WTC11 (cell line): ENCODE measurements at regions not wholly inside any gene's neighbourhood (a gene's known extent, or its start where the extent isn't known, plus 50 kb on each side); places are given as distances from the start of the nearest gene placed in this dataset.

Experiments used
- ATAC-seq: fragments of 200-7000 bp; cut with Tn5 transposase; 2 replicates; pipeline ENCODE4 v1.10.0; 2021; ENCODE audit warnings: mild to moderate bottlenecking, moderate library complexity
- CTCF ChIA-PET: fragments of 300-600 bp; sonication (Branson Sonifier 250); formaldehyde crosslinking; loops from one replicate; lab custom pipeline; 2021; ENCODE audit warnings: antibody characterized with exemption; lab: Charles Lee
- POLR2A ChIA-PET: fragments of 350-600 bp; sonication (Branson Sonifier 250); formaldehyde crosslinking; loops from one replicate; lab custom pipeline; 2021; ENCODE audit warnings: antibody characterized with exemption; lab: Charles Lee
- DNase-seq: peaks from one replicate; pipeline ENCODE4 v3.0.0; 2021; ENCODE audit warnings: low spot score
- H3K27ac Mint-ChIP-seq: 2 replicates; pipeline ENCODE4 v1.8.0; 2021; ENCODE audit warnings: mixed read lengths
- H3K27me3 Mint-ChIP-seq: 2 replicates; pipeline ENCODE4 v1.8.0; 2021; ENCODE audit warnings: low read depth, mild to moderate bottlenecking, moderate library complexity, mixed read lengths
- H3K36me3 Mint-ChIP-seq: 2 replicates; pipeline ENCODE4 v1.8.0; 2021; ENCODE audit warnings: mixed read lengths
- H3K4me1 Mint-ChIP-seq: 2 replicates; pipeline ENCODE4 v1.8.0; 2022; ENCODE audit warnings: mixed read lengths
- H3K4me3 Mint-ChIP-seq: 2 replicates; pipeline ENCODE4 v1.8.0; 2021; ENCODE audit warnings: mild to moderate bottlenecking, moderate library complexity, mixed read lengths
- H3K9me3 Mint-ChIP-seq: 2 replicates; pipeline ENCODE4 v1.8.0; 2021; ENCODE audit warnings: mixed read lengths
- CBFB ChIP-seq: sonication (generic); formaldehyde crosslinking; IDR thresholded peaks from 2 replicates; pipeline ENCODE4 v1.8.1; 2022; ENCODE audit warnings: mild to moderate bottlenecking, low read depth, missing genetic modification reagents
- CREB1 ChIP-seq: sonication (generic); formaldehyde crosslinking; IDR thresholded peaks from 2 replicates; pipeline ENCODE4 v1.8.0; 2023; ENCODE audit warnings: mild to moderate bottlenecking, missing genetic modification reagents
- GRHL2 ChIP-seq: fragments of 250-450 bp; sonication (Bioruptor Pico); IDR thresholded peaks from 2 replicates; pipeline ENCODE4 v1.8.0; 2022; ENCODE audit warnings: mild to moderate bottlenecking, moderate library complexity; ENCODE audit not compliant: insufficient replicate concordance, severe bottlenecking
- GTF2I ChIP-seq: fragments of 250-450 bp; sonication (Bioruptor Pico); conservative IDR thresholded peaks from 2 replicates; pipeline ENCODE4 v1.4.0; 2021; ENCODE audit warnings: mild to moderate bottlenecking
- MXD4 ChIP-seq: fragments of 250-450 bp; sonication (Bioruptor Pico); IDR thresholded peaks from 2 replicates; pipeline ENCODE4 v1.8.0; 2021; ENCODE audit warnings: mild to moderate bottlenecking, moderate library complexity, borderline replicate concordance
- ZBTB21 ChIP-seq: sonication (generic); formaldehyde crosslinking; IDR thresholded peaks from 2 replicates; pipeline ENCODE4 v1.8.1; 2023; ENCODE audit warnings: mild to moderate bottlenecking, missing genetic modification reagents, borderline replicate concordance
- ZNF423 ChIP-seq: fragments of 250-450 bp; sonication (Bioruptor Pico); IDR thresholded peaks from 2 replicates; pipeline ENCODE4 v2.1.2; 2022; ENCODE audit warnings: mild to moderate bottlenecking, moderate library complexity
- TF ChIP-seq, protein P1 (sequence below): sonication (generic); formaldehyde crosslinking; IDR thresholded peaks from 2 replicates; pipeline ENCODE4 v1.8.1; 2023; ENCODE audit warnings: mild to moderate bottlenecking, missing genetic modification reagents, borderline replicate concordance
- TF ChIP-seq, protein P2 (sequence below): sonication (generic); formaldehyde crosslinking; IDR thresholded peaks from 2 replicates; pipeline ENCODE4 v1.8.0; 2022; ENCODE audit warnings: mild to moderate bottlenecking, missing genetic modification reagents
- TF ChIP-seq, protein P3 (sequence below): fragments of 250-450 bp; sonication (Bioruptor Pico); IDR thresholded peaks from 2 replicates; pipeline ENCODE4 v1.9.0; 2021; ENCODE audit warnings: mild to moderate bottlenecking
- TF ChIP-seq, protein P4 (sequence below): fragments of 250-450 bp; sonication (Bioruptor Pico); IDR thresholded peaks from 2 replicates; pipeline ENCODE4 v1.8.0; 2021; ENCODE audit warnings: mild to moderate bottlenecking
- TF ChIP-seq, protein P5 (sequence below): sonication (generic); formaldehyde crosslinking; IDR thresholded peaks from 2 replicates; pipeline ENCODE4 v1.8.1; 2023; ENCODE audit warnings: mild to moderate bottlenecking, missing genetic modification reagents

DNA sequence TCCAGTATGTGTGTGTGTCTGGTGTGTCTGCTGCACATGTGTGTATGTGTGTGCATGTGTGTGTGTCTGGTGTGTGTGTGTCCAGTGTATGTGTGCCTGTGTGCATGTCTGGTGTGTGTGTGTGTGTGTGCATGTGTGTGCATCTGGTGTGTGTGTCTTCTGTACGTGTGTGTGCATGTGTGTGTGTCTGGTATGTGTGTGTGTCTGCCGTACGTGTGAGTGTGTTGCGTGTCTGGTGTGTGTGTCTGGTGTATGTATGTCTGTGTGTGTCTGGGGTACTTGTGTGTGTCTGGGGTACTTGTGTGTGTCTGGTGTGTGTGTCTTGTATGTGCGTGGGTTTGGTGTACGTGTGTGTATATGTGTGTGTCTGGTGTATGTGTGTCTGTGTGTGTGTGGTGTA lies 289.1 kb upstream of the SHH start:
- peaks cover 15% of the 10 kb centered on the region for H3K36me3 Mint-ChIP-seq
- no peak for TF ChIP-seq CBFB
- no peak for TF ChIP-seq ZNF423 (CRISPR knock-in tag)
- no peak for TF ChIP-seq GTF2I
- TF ChIP-seq, protein P1, sequence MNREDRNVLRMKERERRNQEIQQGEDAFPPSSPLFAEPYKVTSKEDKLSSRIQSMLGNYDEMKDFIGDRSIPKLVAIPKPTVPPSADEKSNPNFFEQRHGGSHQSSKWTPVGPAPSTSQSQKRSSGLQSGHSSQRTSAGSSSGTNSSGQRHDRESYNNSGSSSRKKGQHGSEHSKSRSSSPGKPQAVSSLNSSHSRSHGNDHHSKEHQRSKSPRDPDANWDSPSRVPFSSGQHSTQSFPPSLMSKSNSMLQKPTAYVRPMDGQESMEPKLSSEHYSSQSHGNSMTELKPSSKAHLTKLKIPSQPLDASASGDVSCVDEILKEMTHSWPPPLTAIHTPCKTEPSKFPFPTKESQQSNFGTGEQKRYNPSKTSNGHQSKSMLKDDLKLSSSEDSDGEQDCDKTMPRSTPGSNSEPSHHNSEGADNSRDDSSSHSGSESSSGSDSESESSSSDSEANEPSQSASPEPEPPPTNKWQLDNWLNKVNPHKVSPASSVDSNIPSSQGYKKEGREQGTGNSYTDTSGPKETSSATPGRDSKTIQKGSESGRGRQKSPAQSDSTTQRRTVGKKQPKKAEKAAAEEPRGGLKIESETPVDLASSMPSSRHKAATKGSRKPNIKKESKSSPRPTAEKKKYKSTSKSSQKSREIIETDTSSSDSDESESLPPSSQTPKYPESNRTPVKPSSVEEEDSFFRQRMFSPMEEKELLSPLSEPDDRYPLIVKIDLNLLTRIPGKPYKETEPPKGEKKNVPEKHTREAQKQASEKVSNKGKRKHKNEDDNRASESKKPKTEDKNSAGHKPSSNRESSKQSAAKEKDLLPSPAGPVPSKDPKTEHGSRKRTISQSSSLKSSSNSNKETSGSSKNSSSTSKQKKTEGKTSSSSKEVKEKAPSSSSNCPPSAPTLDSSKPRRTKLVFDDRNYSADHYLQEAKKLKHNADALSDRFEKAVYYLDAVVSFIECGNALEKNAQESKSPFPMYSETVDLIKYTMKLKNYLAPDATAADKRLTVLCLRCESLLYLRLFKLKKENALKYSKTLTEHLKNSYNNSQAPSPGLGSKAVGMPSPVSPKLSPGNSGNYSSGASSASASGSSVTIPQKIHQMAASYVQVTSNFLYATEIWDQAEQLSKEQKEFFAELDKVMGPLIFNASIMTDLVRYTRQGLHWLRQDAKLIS (CRISPR knock-in tag): no peak
- TF ChIP-seq, protein P2, sequence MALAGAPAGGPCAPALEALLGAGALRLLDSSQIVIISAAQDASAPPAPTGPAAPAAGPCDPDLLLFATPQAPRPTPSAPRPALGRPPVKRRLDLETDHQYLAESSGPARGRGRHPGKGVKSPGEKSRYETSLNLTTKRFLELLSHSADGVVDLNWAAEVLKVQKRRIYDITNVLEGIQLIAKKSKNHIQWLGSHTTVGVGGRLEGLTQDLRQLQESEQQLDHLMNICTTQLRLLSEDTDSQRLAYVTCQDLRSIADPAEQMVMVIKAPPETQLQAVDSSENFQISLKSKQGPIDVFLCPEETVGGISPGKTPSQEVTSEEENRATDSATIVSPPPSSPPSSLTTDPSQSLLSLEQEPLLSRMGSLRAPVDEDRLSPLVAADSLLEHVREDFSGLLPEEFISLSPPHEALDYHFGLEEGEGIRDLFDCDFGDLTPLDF (CRISPR knock-in tag): no peak
- ChIA-PET POLR2A (no interaction called here), CTCF (no interaction called here)
- H3K4me1 Mint-ChIP-seq: no peaks in the 10 kb centered on the region
- ATAC-seq (no peak), DNase-seq (no peak)
- H3K27me3 Mint-ChIP-seq: peaks cover 6% of the 10 kb centered on the region
- H3K4me3 Mint-ChIP-seq: no peak overlapping the region
- H3K9me3 Mint-ChIP-seq: peaks cover 21% of the 10 kb centered on the region
- H3K27ac Mint-ChIP-seq: no peak overlapping the region

DNA sequence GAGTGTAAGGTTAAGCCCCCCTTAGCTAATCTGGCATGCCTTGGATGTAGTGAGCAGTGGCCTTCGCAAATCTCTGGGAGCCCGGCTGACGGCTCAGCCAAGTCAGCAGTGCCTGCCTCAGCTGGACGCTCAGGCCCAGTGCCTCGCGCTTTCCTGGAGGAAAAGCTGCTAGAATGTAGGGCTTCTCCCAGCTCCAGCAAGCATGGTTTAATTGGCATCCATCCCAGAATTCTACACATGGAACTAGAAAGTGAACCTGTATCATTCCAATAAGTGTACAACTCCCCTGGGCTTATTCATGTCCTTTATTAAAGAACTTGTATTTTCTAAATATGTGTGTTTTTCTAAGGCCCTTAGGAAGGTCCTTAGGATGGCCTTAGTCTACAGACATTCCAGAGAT lies 287.8 kb upstream of the SHH start:
- ChIA-PET CTCF (no interaction called here), POLR2A (no interaction called here)
- ATAC-seq (no peak), DNase-seq (no peak)
- Mint-ChIP-seq H3K27ac (no peak overlapping the region), H3K36me3 (peaks cover 12% of the 10 kb centered on the region; the same call in 1 of the 2 replicates), H3K4me1 (no peaks in the 10 kb centered on the region), H3K4me3 (no peak overlapping the region), H3K9me3 (peaks cover 19% of the 10 kb centered on the region), H3K27me3 (peaks cover 6% of the 10 kb centered on the region)
- TF ChIP-seq, protein P3, sequence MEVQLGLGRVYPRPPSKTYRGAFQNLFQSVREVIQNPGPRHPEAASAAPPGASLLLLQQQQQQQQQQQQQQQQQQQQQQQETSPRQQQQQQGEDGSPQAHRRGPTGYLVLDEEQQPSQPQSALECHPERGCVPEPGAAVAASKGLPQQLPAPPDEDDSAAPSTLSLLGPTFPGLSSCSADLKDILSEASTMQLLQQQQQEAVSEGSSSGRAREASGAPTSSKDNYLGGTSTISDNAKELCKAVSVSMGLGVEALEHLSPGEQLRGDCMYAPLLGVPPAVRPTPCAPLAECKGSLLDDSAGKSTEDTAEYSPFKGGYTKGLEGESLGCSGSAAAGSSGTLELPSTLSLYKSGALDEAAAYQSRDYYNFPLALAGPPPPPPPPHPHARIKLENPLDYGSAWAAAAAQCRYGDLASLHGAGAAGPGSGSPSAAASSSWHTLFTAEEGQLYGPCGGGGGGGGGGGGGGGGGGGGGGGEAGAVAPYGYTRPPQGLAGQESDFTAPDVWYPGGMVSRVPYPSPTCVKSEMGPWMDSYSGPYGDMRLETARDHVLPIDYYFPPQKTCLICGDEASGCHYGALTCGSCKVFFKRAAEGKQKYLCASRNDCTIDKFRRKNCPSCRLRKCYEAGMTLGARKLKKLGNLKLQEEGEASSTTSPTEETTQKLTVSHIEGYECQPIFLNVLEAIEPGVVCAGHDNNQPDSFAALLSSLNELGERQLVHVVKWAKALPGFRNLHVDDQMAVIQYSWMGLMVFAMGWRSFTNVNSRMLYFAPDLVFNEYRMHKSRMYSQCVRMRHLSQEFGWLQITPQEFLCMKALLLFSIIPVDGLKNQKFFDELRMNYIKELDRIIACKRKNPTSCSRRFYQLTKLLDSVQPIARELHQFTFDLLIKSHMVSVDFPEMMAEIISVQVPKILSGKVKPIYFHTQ (CRISPR knock-in tag): no peak
- TF ChIP-seq, protein P4, sequence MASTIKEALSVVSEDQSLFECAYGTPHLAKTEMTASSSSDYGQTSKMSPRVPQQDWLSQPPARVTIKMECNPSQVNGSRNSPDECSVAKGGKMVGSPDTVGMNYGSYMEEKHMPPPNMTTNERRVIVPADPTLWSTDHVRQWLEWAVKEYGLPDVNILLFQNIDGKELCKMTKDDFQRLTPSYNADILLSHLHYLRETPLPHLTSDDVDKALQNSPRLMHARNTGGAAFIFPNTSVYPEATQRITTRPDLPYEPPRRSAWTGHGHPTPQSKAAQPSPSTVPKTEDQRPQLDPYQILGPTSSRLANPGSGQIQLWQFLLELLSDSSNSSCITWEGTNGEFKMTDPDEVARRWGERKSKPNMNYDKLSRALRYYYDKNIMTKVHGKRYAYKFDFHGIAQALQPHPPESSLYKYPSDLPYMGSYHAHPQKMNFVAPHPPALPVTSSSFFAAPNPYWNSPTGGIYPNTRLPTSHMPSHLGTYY (CRISPR knock-in tag): no peak
- TF ChIP-seq ZBTB21 (CRISPR knock-in tag) (no peak), MXD4 (no peak), GRHL2 (no peak), CREB1 (CRISPR knock-in tag) (no peak)
- TF ChIP-seq, protein P2 (CRISPR knock-in tag): no peak
- TF ChIP-seq, protein P5, sequence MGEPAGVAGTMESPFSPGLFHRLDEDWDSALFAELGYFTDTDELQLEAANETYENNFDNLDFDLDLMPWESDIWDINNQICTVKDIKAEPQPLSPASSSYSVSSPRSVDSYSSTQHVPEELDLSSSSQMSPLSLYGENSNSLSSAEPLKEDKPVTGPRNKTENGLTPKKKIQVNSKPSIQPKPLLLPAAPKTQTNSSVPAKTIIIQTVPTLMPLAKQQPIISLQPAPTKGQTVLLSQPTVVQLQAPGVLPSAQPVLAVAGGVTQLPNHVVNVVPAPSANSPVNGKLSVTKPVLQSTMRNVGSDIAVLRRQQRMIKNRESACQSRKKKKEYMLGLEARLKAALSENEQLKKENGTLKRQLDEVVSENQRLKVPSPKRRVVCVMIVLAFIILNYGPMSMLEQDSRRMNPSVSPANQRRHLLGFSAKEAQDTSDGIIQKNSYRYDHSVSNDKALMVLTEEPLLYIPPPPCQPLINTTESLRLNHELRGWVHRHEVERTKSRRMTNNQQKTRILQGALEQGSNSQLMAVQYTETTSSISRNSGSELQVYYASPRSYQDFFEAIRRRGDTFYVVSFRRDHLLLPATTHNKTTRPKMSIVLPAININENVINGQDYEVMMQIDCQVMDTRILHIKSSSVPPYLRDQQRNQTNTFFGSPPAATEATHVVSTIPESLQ: no peak
